ENCODE measurements at regions not wholly inside any gene's neighbourhood (a gene's known extent, or its start where the extent isn't known, plus 50 kb on each side); places are given as distances from the start of the nearest gene placed in this dataset.
"Not testable (repeated sequence)": the region's sequence is repeated elsewhere in the genome, so short reads cannot be mapped to it uniquely, and the experiment has no call there.

DNA sequence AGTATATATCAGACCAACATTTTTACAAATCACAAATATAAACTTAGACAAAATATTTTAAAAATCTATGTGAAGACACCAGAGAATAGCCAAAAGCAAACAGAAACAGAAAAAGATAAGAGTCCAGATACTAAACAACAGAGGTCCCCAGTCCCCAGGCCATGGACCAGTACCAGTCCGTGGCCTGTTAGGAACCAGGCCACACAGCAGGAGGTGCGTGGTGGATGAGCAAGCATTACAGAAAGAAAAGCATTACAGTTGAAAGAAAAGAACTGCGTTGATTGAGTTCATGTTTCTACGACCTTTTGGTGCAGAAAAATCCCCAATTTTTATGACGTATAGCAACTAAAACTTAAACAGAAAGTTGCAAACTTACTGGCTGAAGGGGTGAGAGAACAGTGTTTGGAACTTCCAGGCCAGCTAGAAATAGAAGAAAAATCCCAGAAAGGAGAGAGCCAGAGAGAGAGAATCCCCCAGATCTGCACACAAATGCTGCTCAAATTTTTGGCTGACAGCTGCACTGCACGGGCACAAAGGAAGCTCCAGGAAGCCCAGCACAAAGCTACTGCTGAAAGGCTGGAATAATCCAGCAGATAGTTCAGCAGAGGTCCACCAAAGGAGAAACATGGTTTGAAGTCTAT is 159.6 kb upstream of the C14orf180 start:
- Mint-ChIP-seq H3K36me3 (ENCODE audit: low read depth) (no peaks in the 10 kb centered on the region), H3K27me3 (ENCODE audit: insufficient read depth) (peaks cover 11% of the 10 kb centered on the region), H3K9me3 (no peaks in the 10 kb centered on the region), H3K27ac (no peak overlapping the region), H3K4me3 (no peak overlapping the region), H3K4me1 (ENCODE audit: low read depth) (no peaks in the 10 kb centered on the region)
- intact Hi-C loops (cut with micrococcal nuclease): no loop called here
- no peak for DNase-seq (ENCODE audit: low spot score)

- DNase-seq (ENCODE audit: low spot score); intact Hi-C loops (cut with micrococcal nuclease); H3K4me3 Mint-ChIP-seq; H3K27ac Mint-ChIP-seq; H3K36me3 Mint-ChIP-seq (ENCODE audit: low read depth); H3K4me1 Mint-ChIP-seq (ENCODE audit: low read depth); H3K9me3 Mint-ChIP-seq: not testable (repeated sequence)
- peaks cover 11% of the 10 kb centered on the region for H3K27me3 Mint-ChIP-seq (ENCODE audit: insufficient read depth)
These were observed 159.0 kb upstream of the C14orf180 start for GRCh38 chr14:104420523-104420922.

GRCh38 chr14:104420990-104421389 is 158.6 kb upstream of the C14orf180 start:
- no peaks in the 10 kb centered on the region for H3K9me3 Mint-ChIP-seq
- H3K27me3 Mint-ChIP-seq (ENCODE audit: insufficient read depth): peaks cover 11% of the 10 kb centered on the region
- intact Hi-C loops (cut with micrococcal nuclease): no loop called here
- DNase-seq (ENCODE audit: low spot score): no peak
- H3K4me1 Mint-ChIP-seq (ENCODE audit: low read depth): no peaks in the 10 kb centered on the region
- H3K36me3 Mint-ChIP-seq (ENCODE audit: low read depth): no peaks in the 10 kb centered on the region
- no peak overlapping the region for H3K4me3 Mint-ChIP-seq
- no peak overlapping the region for H3K27ac Mint-ChIP-seq

DNA sequence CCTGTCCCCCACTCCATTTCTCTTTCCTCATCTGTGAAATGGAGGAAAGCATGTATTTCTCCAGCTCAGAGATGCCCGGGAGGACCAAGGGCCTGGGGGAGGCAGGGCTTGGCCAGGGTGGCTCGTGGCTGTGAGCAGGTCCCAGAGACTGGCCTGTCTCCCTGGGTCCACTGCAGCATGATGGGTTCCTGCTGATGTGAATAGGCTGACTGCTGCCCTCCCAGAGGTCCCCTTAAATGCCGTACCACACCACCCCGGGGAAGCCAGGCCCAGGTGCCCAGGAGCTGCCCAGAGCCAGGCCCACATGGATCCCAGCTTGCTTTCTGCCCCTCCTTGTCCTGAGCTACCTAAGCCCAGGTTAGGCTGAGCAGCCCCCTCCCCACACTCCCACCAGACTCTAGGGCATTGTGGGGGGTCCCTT is 158.2 kb upstream of the C14orf180 start:
- intact Hi-C loops (cut with micrococcal nuclease): no loop called here
- H3K27ac Mint-ChIP-seq: no peak overlapping the region
- H3K4me1 Mint-ChIP-seq (ENCODE audit: low read depth): no peaks in the 10 kb centered on the region
- H3K27me3 Mint-ChIP-seq (ENCODE audit: insufficient read depth): peaks cover 11% of the 10 kb centered on the region
- no peaks in the 10 kb centered on the region for H3K9me3 Mint-ChIP-seq
- no peaks in the 10 kb centered on the region for H3K36me3 Mint-ChIP-seq (ENCODE audit: low read depth)
- H3K4me3 Mint-ChIP-seq: no peak overlapping the region
- no peak for DNase-seq (ENCODE audit: low spot score)

DNA sequence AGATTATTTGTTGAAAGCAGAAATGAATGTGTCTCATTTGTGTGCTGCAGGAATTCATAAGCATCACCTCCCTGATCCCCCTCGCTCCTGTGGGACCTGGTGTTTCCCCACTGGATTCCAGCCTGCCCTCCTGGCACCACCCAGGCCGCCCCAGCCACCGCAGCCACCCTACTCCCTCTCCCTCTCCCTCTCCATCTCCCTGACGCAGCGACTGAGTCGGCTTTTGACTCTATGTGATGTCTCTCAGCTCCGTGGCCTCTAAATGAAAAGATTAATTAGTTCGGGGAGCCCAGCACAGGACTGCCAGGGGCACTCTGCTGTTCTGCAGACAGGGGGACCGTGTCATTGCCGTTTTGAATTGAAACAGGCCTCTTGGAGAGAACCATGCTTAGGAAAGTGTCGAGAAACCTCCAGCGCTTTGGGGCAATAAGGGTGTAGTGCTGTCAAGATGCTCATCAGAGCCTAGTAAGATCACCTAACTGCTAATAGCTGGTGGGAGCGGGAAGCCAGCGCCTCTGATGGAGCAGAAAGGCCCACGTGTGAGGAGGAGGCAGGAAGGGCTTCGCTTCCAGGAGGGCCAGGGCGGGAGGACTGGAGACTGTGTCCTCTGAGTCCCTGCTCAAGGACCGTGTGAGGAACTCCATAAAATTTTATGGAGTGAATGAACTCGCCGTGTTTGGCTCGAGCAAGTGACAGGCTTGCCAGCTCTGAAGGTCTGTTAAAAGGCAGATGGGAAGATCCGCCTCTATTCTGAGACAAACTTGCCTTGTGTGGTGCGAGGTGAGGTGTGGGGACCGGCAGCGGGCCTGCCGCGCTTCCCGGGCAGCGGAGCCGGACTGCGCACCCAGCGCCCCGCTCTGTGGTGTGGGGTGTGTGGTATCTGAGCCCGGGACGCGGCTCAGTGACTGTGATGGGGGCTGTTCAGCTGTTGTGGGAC is 157.4 kb upstream of the C14orf180 start:
- H3K9me3 Mint-ChIP-seq: no peaks in the 10 kb centered on the region
- no peak for DNase-seq (ENCODE audit: low spot score)
- no peaks in the 10 kb centered on the region for H3K4me1 Mint-ChIP-seq (ENCODE audit: low read depth)
- no peaks in the 10 kb centered on the region for H3K36me3 Mint-ChIP-seq (ENCODE audit: low read depth)
- intact Hi-C loops (cut with micrococcal nuclease): no loop called here
- H3K27me3 Mint-ChIP-seq (ENCODE audit: insufficient read depth): peaks cover 11% of the 10 kb centered on the region
- H3K27ac Mint-ChIP-seq: no peak overlapping the region
- no peak overlapping the region for H3K4me3 Mint-ChIP-seq

DNA sequence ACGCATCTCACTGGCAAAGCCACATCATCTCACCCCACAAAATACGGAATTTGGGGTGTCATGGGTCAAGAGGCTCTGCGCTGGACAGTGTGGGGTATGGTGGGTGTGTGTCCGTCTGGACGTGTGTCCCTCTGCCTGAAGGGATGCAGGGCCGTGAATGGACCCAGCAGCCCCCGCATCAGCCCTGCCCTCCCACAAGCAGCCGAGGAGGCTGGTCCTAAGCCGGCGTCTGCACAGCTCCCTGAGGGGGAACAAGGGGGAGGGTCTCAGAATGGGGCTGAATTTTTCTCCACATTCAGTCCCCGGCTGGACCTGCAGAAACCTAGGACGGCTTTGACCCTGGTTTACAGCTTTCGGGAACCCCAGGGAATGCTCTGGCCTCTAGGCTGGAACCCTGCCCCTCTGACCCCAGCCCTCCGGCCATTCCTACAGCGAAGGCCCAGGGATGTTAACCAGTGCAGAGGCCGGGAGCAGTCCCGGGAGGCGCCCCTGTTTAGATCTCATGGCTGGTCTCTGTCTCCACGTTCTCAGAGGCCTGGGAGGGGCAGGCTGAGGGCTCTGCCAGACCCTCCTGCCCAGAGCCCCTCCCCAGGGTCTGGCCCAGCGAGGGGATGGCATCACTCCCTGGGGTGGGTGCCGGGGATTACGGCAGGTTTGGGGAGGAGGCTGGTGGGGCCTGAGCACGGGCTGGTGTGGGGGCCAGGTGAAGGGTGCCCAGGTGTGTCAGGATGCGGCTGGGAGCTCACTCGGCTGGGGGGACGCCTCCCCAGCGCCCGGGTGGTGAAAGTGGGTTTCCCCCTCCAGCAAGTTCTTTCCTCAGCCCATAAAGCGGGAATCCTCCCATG is 156.5 kb upstream of the C14orf180 start:
- DNase-seq (ENCODE audit: low spot score): no peak
- H3K9me3 Mint-ChIP-seq: no peaks in the 10 kb centered on the region
- H3K27me3 Mint-ChIP-seq (ENCODE audit: insufficient read depth): peaks cover 7% of the 10 kb centered on the region
- H3K4me1 Mint-ChIP-seq (ENCODE audit: low read depth): no peaks in the 10 kb centered on the region
- H3K36me3 Mint-ChIP-seq (ENCODE audit: low read depth): no peaks in the 10 kb centered on the region
- H3K27ac Mint-ChIP-seq: no peak overlapping the region
- no peak overlapping the region for H3K4me3 Mint-ChIP-seq
- intact Hi-C loops (cut with micrococcal nuclease): no loop called here

DNA sequence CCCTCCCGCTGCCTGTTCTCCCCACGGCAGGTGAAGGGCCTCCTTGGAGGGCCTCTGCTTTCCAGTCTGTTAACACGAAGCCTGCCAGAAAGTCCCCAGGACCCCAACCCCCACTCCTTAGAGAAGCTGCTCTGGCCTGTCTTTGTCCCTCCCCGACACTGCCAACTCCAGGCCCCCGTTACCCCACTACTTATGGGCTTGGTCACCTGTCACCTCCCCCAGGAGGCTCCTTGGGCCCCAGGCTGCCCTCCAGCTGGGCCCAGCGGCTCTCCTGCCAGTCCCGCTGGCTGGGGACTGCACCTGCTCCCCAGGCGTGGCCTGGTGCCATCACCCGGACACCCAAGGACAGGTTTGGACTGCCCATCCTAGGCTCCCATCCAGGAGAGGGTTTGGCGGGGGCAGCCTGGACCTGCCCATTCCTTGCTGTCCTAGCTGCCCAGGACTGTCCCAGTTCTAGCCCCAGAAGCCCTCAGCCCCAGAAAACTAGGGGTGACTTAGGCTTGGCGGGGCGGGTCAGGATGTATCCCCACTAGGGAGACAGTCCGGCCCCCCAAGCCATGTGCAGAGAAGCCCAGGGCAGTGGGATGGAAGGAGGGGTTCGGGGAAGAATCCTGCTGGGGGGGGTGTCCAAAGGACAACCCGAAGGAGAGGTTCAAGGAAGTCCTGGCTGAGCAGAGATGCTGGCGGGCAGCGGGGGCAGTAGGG is 155.7 kb upstream of the C14orf180 start:
- Mint-ChIP-seq H3K4me1 (ENCODE audit: low read depth) (no peaks in the 10 kb centered on the region), H3K36me3 (ENCODE audit: low read depth) (no peaks in the 10 kb centered on the region), H3K4me3 (no peak overlapping the region), H3K27ac (no peak overlapping the region), H3K27me3 (ENCODE audit: insufficient read depth) (peaks cover 2% of the 10 kb centered on the region), H3K9me3 (no peaks in the 10 kb centered on the region)
- DNase-seq (ENCODE audit: low spot score): no peak
- intact Hi-C loops (cut with micrococcal nuclease): no loop called here

- Mint-ChIP-seq H3K27me3 (ENCODE audit: insufficient read depth) (peaks cover 2% of the 10 kb centered on the region), H3K4me1 (ENCODE audit: low read depth) (no peaks in the 10 kb centered on the region), H3K9me3 (no peaks in the 10 kb centered on the region), H3K36me3 (ENCODE audit: low read depth) (no peaks in the 10 kb centered on the region), H3K27ac (no peak overlapping the region), H3K4me3 (no peak overlapping the region)
- DNase-seq (ENCODE audit: low spot score): no peak
- intact Hi-C loops (cut with micrococcal nuclease): no loop called here
These were observed 155.0 kb upstream of the C14orf180 start for GRCh38 chr14:104424406-104425072.

GRCh38 chr14:104425171-104425681 is 154.3 kb upstream of the C14orf180 start:
- intact Hi-C loops (cut with micrococcal nuclease): no loop called here
- no peak overlapping the region for H3K4me3 Mint-ChIP-seq
- no peak for DNase-seq (ENCODE audit: low spot score)
- no peaks in the 10 kb centered on the region for H3K36me3 Mint-ChIP-seq (ENCODE audit: low read depth)
- H3K9me3 Mint-ChIP-seq: no peaks in the 10 kb centered on the region
- H3K27me3 Mint-ChIP-seq (ENCODE audit: insufficient read depth): no peaks in the 10 kb centered on the region
- H3K27ac Mint-ChIP-seq: no peak overlapping the region
- no peaks in the 10 kb centered on the region for H3K4me1 Mint-ChIP-seq (ENCODE audit: low read depth)

DNA sequence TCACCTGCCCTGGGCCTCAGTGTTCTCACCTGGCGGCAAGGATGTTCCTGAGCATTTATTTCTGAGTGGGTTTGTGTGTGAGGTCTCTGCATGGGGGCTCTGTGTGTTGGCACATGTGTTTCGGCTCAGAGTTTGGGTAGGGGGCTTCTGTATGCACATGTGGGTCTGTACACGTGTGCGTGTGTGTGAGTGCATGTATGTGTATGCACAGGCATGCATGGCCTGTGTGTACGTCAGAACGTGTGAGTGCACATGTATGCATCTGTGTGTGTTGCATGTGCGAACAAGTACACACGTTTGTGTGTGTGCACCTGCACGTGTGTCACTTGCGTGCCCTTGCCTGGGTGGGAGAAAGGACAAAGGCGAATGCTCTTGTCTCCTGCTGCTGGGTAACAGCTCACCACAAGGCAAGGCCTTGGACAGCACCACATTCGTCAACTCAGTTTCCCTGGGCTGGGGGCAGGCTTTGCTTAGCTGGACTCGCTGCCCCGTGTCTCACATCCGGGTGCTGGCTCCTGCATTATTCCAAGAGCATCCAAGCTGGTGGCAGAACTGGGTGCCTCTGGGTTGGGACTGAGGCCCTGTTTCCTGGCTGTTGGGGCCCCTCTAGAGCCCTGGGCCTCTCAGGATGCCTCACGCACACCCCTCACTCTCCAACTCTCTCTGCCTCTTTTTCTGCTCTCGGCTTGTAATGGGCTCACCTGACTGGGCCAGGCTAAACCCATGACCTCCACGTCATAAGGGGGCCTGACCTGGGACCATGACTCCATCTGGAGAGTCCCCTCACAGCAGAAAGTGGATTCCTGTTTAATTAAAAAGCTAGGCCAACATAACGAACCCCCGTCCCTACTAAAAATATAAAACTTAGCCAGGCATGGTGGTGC is 153.6 kb upstream of the C14orf180 start:
- Mint-ChIP-seq H3K36me3 (ENCODE audit: low read depth) (no peaks in the 10 kb centered on the region), H3K27ac (no peak overlapping the region), H3K27me3 (ENCODE audit: insufficient read depth) (no peaks in the 10 kb centered on the region), H3K4me1 (ENCODE audit: low read depth) (no peaks in the 10 kb centered on the region), H3K4me3 (no peak overlapping the region), H3K9me3 (no peaks in the 10 kb centered on the region)
- no peak for DNase-seq (ENCODE audit: low spot score)
- intact Hi-C loops (cut with micrococcal nuclease): no loop called here

DNA sequence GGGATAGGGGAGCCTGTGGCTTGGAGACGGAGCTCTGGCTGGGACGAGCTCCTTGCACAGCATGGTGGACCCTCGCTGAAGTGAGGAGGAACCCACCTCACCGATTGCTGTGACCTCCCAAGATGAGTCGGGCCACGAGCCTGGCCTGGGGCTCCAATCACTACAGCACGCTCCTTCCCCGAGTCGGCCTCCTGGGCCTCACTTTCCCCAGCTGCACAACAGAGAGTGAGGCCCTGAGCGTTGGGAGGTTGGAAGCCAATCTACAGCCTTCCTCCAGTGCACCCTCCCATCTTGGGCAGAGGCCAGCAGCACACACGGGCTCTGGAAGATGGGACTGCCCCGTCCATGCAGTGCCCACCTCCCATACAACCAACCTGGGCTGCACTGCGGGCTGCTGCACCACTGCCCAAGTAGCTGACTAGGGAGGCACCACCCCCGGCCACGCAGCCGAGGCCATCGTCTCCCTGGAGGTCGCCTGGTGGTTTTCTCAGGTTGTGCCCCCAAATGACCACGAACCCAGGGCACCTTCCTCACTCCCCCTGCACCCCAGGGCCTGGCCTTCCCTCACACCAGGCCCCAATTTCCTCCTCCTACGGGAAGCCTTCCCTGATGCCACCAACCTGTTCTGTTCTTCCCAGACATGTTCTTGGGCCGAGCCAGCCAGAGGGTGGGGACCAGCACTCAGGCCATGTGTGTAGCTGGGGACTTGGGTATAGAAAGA is 152.3 kb upstream of the C14orf180 start:
- no peak for DNase-seq (ENCODE audit: low spot score)
- Mint-ChIP-seq H3K36me3 (ENCODE audit: low read depth) (no peaks in the 10 kb centered on the region), H3K27me3 (ENCODE audit: insufficient read depth) (no peaks in the 10 kb centered on the region), H3K9me3 (no peaks in the 10 kb centered on the region), H3K27ac (no peak overlapping the region), H3K4me1 (ENCODE audit: low read depth) (no peaks in the 10 kb centered on the region), H3K4me3 (no peak overlapping the region)
- intact Hi-C loops (cut with micrococcal nuclease): no loop called here
